Esophagus squamous epithelium (tissue), 5 donors: ENCODE measurements at regions not wholly inside any gene's neighbourhood (a gene's known extent, or its start where the extent isn't known, plus 50 kb on each side); places are given as distances from the start of the nearest gene placed in this dataset.

ENCODE experiments used
- DNase-seq: peaks from one replicate; lab custom pipeline; 2025; lab: John Stamatoyannopoulos, UW
- H3K27ac ChIP-seq, 4 donors: fragments of 200-600 bp; sonication (generic); one replicate each; pipeline ENCODE4 v1.5.1; 2016 to 2019; ENCODE audit warnings: mild to moderate bottlenecking in 1 of 4
- H3K27me3 ChIP-seq, 4 donors: fragments of 200-600 bp; sonication (generic); 1 replicate in 3 of 4; 2 replicates in 1 of 4; pipeline versions ENCODE4 v1.5.1 to v1.6.0; 2017 to 2021; ENCODE audit warnings: antibody characterized with exemption in 1 of 4
- H3K36me3 ChIP-seq, 3 donors: fragments of 200-600 bp; sonication (generic); one replicate each; pipeline ENCODE4 v1.5.1; 2016 to 2019
- H3K4me1 ChIP-seq, 3 donors: fragments of 200-600 bp; sonication (generic); one replicate each; pipeline ENCODE4 v1.5.1; 2017 to 2019
- H3K4me3 ChIP-seq, 4 donors: fragments of 200-600 bp; sonication (generic); 1 replicate in 3 of 4; 2 replicates in 1 of 4; pipeline ENCODE4 v1.5.1; 2016 to 2019; ENCODE audit warnings: mild to moderate bottlenecking in 2 of 4, moderate library complexity in 1 of 4
- H3K9me3 ChIP-seq, 3 donors: fragments of 200-600 bp; sonication (generic); one replicate each; pipeline ENCODE4 v1.5.1; 2016 to 2019
- CTCF ChIP-seq, 6 experiments: fragments of 450-650 bp in 4 of 6; fragments of 200-600 bp in 2 of 6; sonication (generic) in 2 of 6; IDR thresholded peaks; one replicate each; pipeline ENCODE4 v1.5.1; 2016 to 2019; ENCODE audit warnings: antibody characterized with exemption in 6 of 6, mild to moderate bottlenecking in 4 of 6, moderate library complexity in 4 of 6
- POLR2A ChIP-seq, 4 donors: fragments of 450-650 bp; IDR thresholded peaks; one replicate each; pipeline ENCODE4 v1.6.1; 2017; ENCODE audit warnings: antibody characterized with exemption in 4 of 4, mild to moderate bottlenecking in 4 of 4, moderate library complexity in 3 of 4
- WGBS, 2 donors: methylation state at CpG; one replicate each; pipeline ENCODE4 v1.1.5; 2018; 5-methylcytosine and 5-hydroxymethylcytosine counted together
- intact Hi-C: fragments of 100-400 bp; cut with DNase I; formaldehyde crosslinking; loops from one replicate; pipeline ENCODE4 v1.15.0; 2022
- donor health status: DM: yes; HTN: yes; CAD: no.

- Histone ChIP-seq H3K27ac (peak overlapping the region in 3 of 4 donors; percentile 8 to 72 (median 64)), H3K4me1 (peaks cover 16 to 45% (median 22%) of the 10 kb centered on the region in 3 donors), H3K9me3 (no peaks in the 10 kb centered on the region), H3K27me3 (no peaks in the 10 kb centered on the region), H3K36me3 (no peaks in the 10 kb centered on the region), H3K4me3 (no peak overlapping the region)
- no peak for DNase-seq
- TF ChIP-seq CTCF (IDR thresholded peaks at IDR 0.05) (no peak), POLR2A (IDR thresholded peaks at IDR 0.05) (no peak)
- 75 to 82% methylated on average over 1 to 2 of the region's 2 CpGs for WGBS, 2 donors
- intact Hi-C loops, result no loop called here
These were observed 152.2 kb upstream of the SLC38A2 start for GRCh38 chr12:46524778-46525177.

GRCh38 chr12:46523863-46524770, 151.5 kb upstream of the SLC38A2 start:
- WGBS, 2 donors, result 46 to 66% methylated on average over 9 to 10 of the region's 10 CpGs
- TF ChIP-seq POLR2A (IDR thresholded peaks at IDR 0.05), result no peak
- no peak for TF ChIP-seq CTCF (IDR thresholded peaks at IDR 0.05)
- intact Hi-C loops, result no loop called here

DNA sequence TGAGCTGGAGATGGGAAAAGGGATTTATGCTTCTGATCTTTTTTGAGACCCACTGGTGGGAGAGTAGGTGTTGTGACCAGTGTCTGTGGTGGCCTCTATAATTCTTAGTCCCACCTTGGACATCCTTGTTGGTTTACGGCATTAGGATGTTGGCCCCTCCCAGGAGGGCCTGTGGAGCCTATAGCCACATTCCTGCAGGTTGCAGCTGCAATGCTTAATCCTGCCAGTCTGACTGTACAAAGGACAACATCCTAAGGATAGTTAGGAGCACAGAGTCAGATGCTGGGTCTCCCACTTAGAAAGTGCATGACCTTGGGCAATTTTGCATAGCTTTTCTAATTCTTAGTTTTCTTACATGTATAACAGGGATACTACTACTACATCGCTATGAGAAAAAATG, 150.9 kb upstream of the SLC38A2 start:
- Histone ChIP-seq H3K27me3 (no peaks in the 10 kb centered on the region), H3K9me3 (no peaks in the 10 kb centered on the region), H3K36me3 (no peaks in the 10 kb centered on the region), H3K4me3 (no peak overlapping the region), H3K4me1 (peaks cover 16 to 57% (median 22%) of the 10 kb centered on the region in 3 donors), H3K27ac (peak overlapping the region in 2 of 4 donors; percentile 64 to 72)
- no peak for DNase-seq
- intact Hi-C loops, result no loop called here
- WGBS, 2 donors, result 59 to 94% methylated on average over 1 to 2 of the region's 2 CpGs
- TF ChIP-seq CTCF (IDR thresholded peaks at IDR 0.05), result no peak
- no peak for TF ChIP-seq POLR2A (IDR thresholded peaks at IDR 0.05)

More at GRCh38 chr12:46523863-46524770, 151.5 kb upstream of the SLC38A2 start:
- H3K9me3 ChIP-seq, result no peaks in the 10 kb centered on the region
- DNase-seq, result no peak
- peak overlapping the region in 3 of 4 donors; percentile 8 to 72 (median 64) for H3K27ac ChIP-seq
- H3K27me3 ChIP-seq, result no peaks in the 10 kb centered on the region
- H3K4me1 ChIP-seq, result peaks cover 16 to 52% (median 22%) of the 10 kb centered on the region in 3 donors
- H3K36me3 ChIP-seq, result no peaks in the 10 kb centered on the region
- peak overlapping the region in 1 of 4 donors; percentile 31 for H3K4me3 ChIP-seq

DNA sequence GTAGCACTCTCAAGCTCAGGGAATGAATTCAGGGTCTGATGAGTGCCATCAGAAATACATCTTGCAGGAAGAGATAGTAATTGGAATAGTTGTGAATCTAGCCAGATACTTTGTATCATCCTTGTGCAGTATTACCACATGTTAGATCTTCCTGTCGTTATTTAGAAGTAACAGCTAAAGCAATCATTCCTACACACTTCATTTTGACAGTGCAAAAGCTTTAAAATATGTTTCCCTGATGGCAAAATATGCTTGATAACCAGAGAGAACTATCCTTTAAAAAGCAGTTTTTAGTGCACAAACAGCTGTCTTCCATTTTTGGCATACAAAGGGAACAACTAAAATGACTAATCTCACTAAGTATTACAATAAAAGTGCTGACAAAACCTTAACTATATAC, 149.5 kb upstream of the SLC38A2 start:
- TF ChIP-seq POLR2A (IDR thresholded peaks at IDR 0.05) (no peak), CTCF (IDR thresholded peaks at IDR 0.05) (no peak)
- no peak for DNase-seq
- Histone ChIP-seq H3K9me3 (no peaks in the 10 kb centered on the region), H3K27me3 (no peaks in the 10 kb centered on the region), H3K36me3 (no peaks in the 10 kb centered on the region), H3K27ac (peak overlapping the region in 1 of 4 donors; percentile 36), H3K4me3 (no peak overlapping the region), H3K4me1 (peaks cover 16 to 68% (median 29%) of the 10 kb centered on the region in 3 donors)
- WGBS, 2 donors, result 27 to 33% methylated on average over 1 of the region's 1 CpG
- intact Hi-C loops, result no loop called here

DNA sequence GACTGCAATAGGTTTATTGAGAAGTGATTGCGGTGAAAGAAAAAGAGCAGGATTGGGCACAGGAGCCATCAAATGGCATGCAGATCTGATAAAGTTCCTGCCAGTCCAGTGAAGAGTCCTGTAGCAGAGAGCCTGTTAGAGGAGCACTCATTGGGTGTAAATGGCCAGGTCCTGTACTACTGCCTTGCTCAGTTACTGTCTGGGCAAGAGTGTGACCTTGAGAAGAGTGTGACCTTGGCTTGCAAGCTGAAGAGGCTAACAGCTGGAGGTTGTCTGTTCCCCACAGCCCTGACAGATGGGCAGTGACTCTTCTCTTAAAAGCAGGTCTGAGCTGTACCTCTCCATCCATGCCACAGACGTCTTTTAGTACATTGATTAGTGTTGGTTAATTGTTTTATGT, 148.6 kb upstream of the SLC38A2 start:
- DNase-seq, result no peak
- Histone ChIP-seq H3K9me3 (no peaks in the 10 kb centered on the region), H3K4me3 (no peak overlapping the region), H3K36me3 (no peaks in the 10 kb centered on the region), H3K4me1 (peaks cover 16 to 76% (median 32%) of the 10 kb centered on the region in 3 donors), H3K27me3 (no peaks in the 10 kb centered on the region), H3K27ac (peak overlapping the region in 3 of 4 donors; percentile 29 to 80 (median 72))
- intact Hi-C loops, result no loop called here
- no peak for TF ChIP-seq CTCF (IDR thresholded peaks at IDR 0.05)
- no peak for TF ChIP-seq POLR2A (IDR thresholded peaks at IDR 0.05)
- 92 to 96% methylated on average over 2 of the region's 2 CpGs for WGBS, 2 donors
